Stimulated activated CD4-positive, alpha-beta T cell treated with anti-CD3 and anti-CD28 coated beads, TNF-alpha, amount 100 ng/mL, for 4 hours (primary cell): ENCODE measurements at regions not wholly inside any gene's neighbourhood (a gene's known extent, or its start where the extent isn't known, plus 50 kb on each side); places are given as distances from the start of the nearest gene placed in this dataset.

Experiments
- DNase-seq, 3 experiments: peaks; one replicate each; pipeline ENCODE4 v3.0.0-alpha.2; 2020; ENCODE audit warnings: low read depth in 3 of 3

GRCh38 chr3:46146548-46146947 lies 61.6 kb downstream of the CCR1 start:
- DNase-seq: no peak

GRCh38 chr3:46146021-46146420 lies 62.1 kb downstream of the CCR1 start:
- no peak for DNase-seq

GRCh38 chr3:46145147-46145546 lies 63.0 kb downstream of the CCR1 start:
- no peak for DNase-seq

GRCh38 chr3:46143951-46144473 lies 64.1 kb downstream of the CCR1 start:
- DNase-seq: no peak

- no peak for DNase-seq
Measured at GRCh38 chr3:46141813-46142212, 66.3 kb downstream of the CCR1 start.

GRCh38 chr3:46138581-46138980 lies 69.5 kb downstream of the CCR1 start:
- DNase-seq: no peak

GRCh38 chr3:46135475-46135874 lies 72.6 kb downstream of the CCR1 start:
- DNase-seq: no peak

- DNase-seq: no peak
Measured at GRCh38 chr3:46133285-46133684, 74.8 kb downstream of the CCR1 start.

- no peak for DNase-seq
Measured at GRCh38 chr3:46132565-46132964, 75.5 kb downstream of the CCR1 start.

- DNase-seq: no peak
Measured at GRCh38 chr3:46131884-46132450, 76.1 kb downstream of the CCR1 start.

- DNase-seq: no peak
Measured at GRCh38 chr3:46130631-46131310, 77.3 kb downstream of the CCR1 start.

- DNase-seq: no peak
Measured at GRCh38 chr3:46129588-46130272, 78.4 kb downstream of the CCR1 start.

- DNase-seq: no peak
Measured at GRCh38 chr3:46127503-46127902, 80.6 kb downstream of the CCR1 start.

- no peak for DNase-seq
Measured at GRCh38 chr3:46124216-46125177, 83.6 kb downstream of the CCR1 start.

GRCh38 chr3:46123646-46124045 lies 84.5 kb downstream of the CCR1 start:
- no peak for DNase-seq

- DNase-seq: no peak
Measured at GRCh38 chr3:46122091-46122490, 86.0 kb downstream of the CCR1 start.

- no peak for DNase-seq
Measured at GRCh38 chr3:46120983-46121382, 87.1 kb downstream of the CCR1 start.

GRCh38 chr3:46119709-46120498 lies 88.2 kb downstream of the CCR1 start:
- DNase-seq: no peak

- DNase-seq: no peak
Measured at GRCh38 chr3:46119253-46119652, 88.9 kb downstream of the CCR1 start.

- DNase-seq: no peak
Measured at GRCh38 chr3:46116996-46117395, 89.7 kb upstream of the XCR1 start.
